HepG2 (cell line): ENCODE measurements at regions not wholly inside any gene's neighbourhood (a gene's known extent, or its start where the extent isn't known, plus 50 kb on each side); places are given as distances from the start of the nearest gene placed in this dataset.
"Not testable (repeated sequence)": the region's sequence is repeated elsewhere in the genome, so short reads cannot be mapped to it uniquely, and the experiment has no call there.

Experiments
- ATAC-seq: fragments of 200-7000 bp; cut with Tn5 transposase; 3 replicates; pipeline ENCODE4 v1.9.1; 2020; ENCODE audit warnings: mild to moderate bottlenecking, moderate library complexity
- BruUV-seq: library from RNA; stranded (reverse); fragments of 400-500 nt; replicated peaks from 2 replicates; lab custom pipeline; 2021; lab: Mats Ljungman, UMichigan
- CTCF ChIA-PET: fragments of 300-600 bp; formaldehyde crosslinking; extraction: SDS; loops from one replicate; lab custom pipeline; 2021; ENCODE audit warnings: low total read pairs, inconsistent platforms, low intra/inter-chr PET ratio; lab: Yijun Ruan, JAX
- POLR2A ChIA-PET: fragments of 350-600 bp; sonication (Branson Sonifier 250); formaldehyde crosslinking; loops from one replicate; lab custom pipeline; 2020; ENCODE audit warnings: antibody characterized with exemption, inconsistent platforms; lab: Yijun Ruan, JAX
- DNase-seq: peaks from one replicate; pipeline ENCODE4 v3.0.0-alpha.2; 2015; ENCODE audit warnings: low spot score
- FAIRE-seq: peaks from 3 replicates; lab custom pipeline; 2011; peaks lifted over from hg19 to GRCh38; lab: Jason Lieb, UNC
- H2AFZ ChIP-seq: one replicate; pipeline ENCODE4 v1.6.1; 2011; ENCODE audit warnings: low read length, inconsistent platforms
- H3K27ac ChIP-seq: fragments of 300-600 bp; 3 replicates; pipeline ENCODE4 v1.8.0; 2011; ENCODE audit warnings: mixed run types, mild to moderate bottlenecking, mixed read lengths, low read length, inconsistent platforms; ENCODE audit not compliant: insufficient read depth; ENCODE audit errors: extremely low read length
- H3K27me3 ChIP-seq, 2 experiments: fragments of 200-600 bp in 1 of 2; 2 replicates in 1 of 2; 3 replicates in 1 of 2; pipeline versions ENCODE4 v1.6.0 to v1.8.0; 2011; ENCODE audit warnings: low read length in 2 of 2, mild to moderate bottlenecking in 2 of 2, moderate library complexity in 2 of 2, inconsistent platforms in 1 of 2; ENCODE audit not compliant: insufficient read depth in 2 of 2, control insufficient read depth in 1 of 2
- H3K36me3 ChIP-seq, 2 experiments: fragments of 200-600 bp in 1 of 2; replicated peaks in 1 of 2; 2 replicates in 1 of 2; 3 replicates in 1 of 2; pipeline versions ENCODE4 v1.5.1 to v1.8.0; 2011; ENCODE audit warnings: low read length in 2 of 2, inconsistent platforms in 1 of 2; ENCODE audit not compliant: insufficient read depth in 2 of 2, control insufficient read depth in 1 of 2
- H3K4me1 ChIP-seq: 2 replicates; pipeline ENCODE4 v1.5.1; 2012; ENCODE audit warnings: low read length, inconsistent platforms; ENCODE audit not compliant: insufficient read depth
- H3K4me2 ChIP-seq: 2 replicates; pipeline ENCODE4 v1.6.0; 2011; ENCODE audit warnings: low read depth, low read length, inconsistent platforms
- H3K4me3 ChIP-seq, 3 experiments: fragments of 200-600 bp in 1 of 3; sonication (generic), shearing (Covaris generic) in 1 of 3; replicated peaks in 1 of 3; 2 replicates each; pipeline ENCODE4 v1.5.1; 2011 to 2016; ENCODE audit warnings: low read length in 3 of 3, inconsistent platforms in 2 of 3, low read depth in 2 of 3, mild to moderate bottlenecking in 2 of 3, control low read depth in 1 of 3, mixed read lengths in 1 of 3; ENCODE audit not compliant: insufficient read depth in 1 of 3
- H3K79me2 ChIP-seq: one replicate; pipeline ENCODE4 v1.6.1; 2011; ENCODE audit warnings: low read length, inconsistent platforms; ENCODE audit not compliant: insufficient read depth
- H3K9ac ChIP-seq: 2 replicates; pipeline ENCODE4 v1.6.0; 2011; ENCODE audit warnings: mild to moderate bottlenecking, low read depth, low read length, inconsistent platforms; ENCODE audit not compliant: insufficient read depth
- H3K9me3 ChIP-seq: 2 replicates; pipeline ENCODE4 v1.5.1; 2012; ENCODE audit warnings: mild to moderate bottlenecking, low read length
- H4K20me1 ChIP-seq: 2 replicates; pipeline ENCODE4 v1.6.0; 2011; ENCODE audit warnings: inconsistent platforms, mild to moderate bottlenecking, low read length, moderate library complexity; ENCODE audit not compliant: insufficient read depth
- EP300 ChIP-seq, 3 experiments: sonication (generic) in 1 of 3; formaldehyde crosslinking in 1 of 3; IDR thresholded peaks; 2 replicates each; pipeline versions ENCODE4 v1.5.1 to v1.6.1; 2011 to 2020; ENCODE audit warnings: low read depth in 2 of 3, low read length in 2 of 3, borderline replicate concordance in 1 of 3, improper control_type of control experiment in 1 of 3, mild to moderate bottlenecking in 1 of 3, missing genetic modification reagents in 1 of 3, moderate library complexity in 1 of 3
- KAT7 ChIP-seq: IDR thresholded peaks from 2 replicates; pipeline ENCODE4 v1.6.1; 2018; ENCODE audit warnings: borderline replicate concordance, missing compliant biosample characterization
- PITX1 ChIP-seq: sonication (generic); formaldehyde crosslinking; IDR thresholded peaks from 2 replicates; pipeline ENCODE4 v1.5.1; 2020; ENCODE audit warnings: mild to moderate bottlenecking, missing genetic modification reagents
- RORA ChIP-seq: sonication (generic); formaldehyde crosslinking; IDR thresholded peaks from 2 replicates; pipeline ENCODE4 v1.5.0; 2020; ENCODE audit warnings: mild to moderate bottlenecking, missing genetic modification reagents, moderate library complexity
- TMF1 ChIP-seq: sonication (generic); formaldehyde crosslinking; IDR thresholded peaks from 2 replicates; pipeline ENCODE4 v1.8.1; 2022; ENCODE audit warnings: low read depth, missing genetic modification reagents
- ZGPAT ChIP-seq: IDR thresholded peaks from 2 replicates; pipeline ENCODE4 v1.6.1; 2016; ENCODE audit warnings: mild to moderate bottlenecking
- ZNF10 ChIP-seq: sonication (generic); formaldehyde crosslinking; IDR thresholded peaks from 2 replicates; pipeline ENCODE4 v1.4.0; 2020; ENCODE audit warnings: mild to moderate bottlenecking, low read depth, missing genetic modification reagents, borderline replicate concordance
- WGBS: methylation state at CpG from one replicate; pipeline ENCODE4 v1.1.6; 2017; ENCODE audit warnings: low lambda C conversion rate; 5-methylcytosine and 5-hydroxymethylcytosine counted together
- in situ Hi-C: cut with HindIII; loops from 2 replicates; pipeline ENCODE4 v1.10.0; 2017; ENCODE audit warnings: low pct_unique_long_range_greater_than_20kb; ENCODE audit not compliant: extremely low pct_ligation_motif_present
- intact Hi-C: fragments of 100-400 bp; cut with micrococcal nuclease; formaldehyde crosslinking; loops from one replicate; pipeline ENCODE4 v1.10.0; 2022; ENCODE audit not compliant: unreplicated experiment

- no peak for TF ChIP-seq EP300 (IDR thresholded peaks at IDR 0.05; ENCODE audit: low read depth in 2 of 2, low read length in 2 of 2)
- no peak for TF ChIP-seq EP300 (CRISPR knock-in tag; IDR thresholded peaks at IDR 0.05; ENCODE audit: borderline replicate concordance)
- no peak for TF ChIP-seq PITX1 (CRISPR knock-in tag)
- no peak for TF ChIP-seq ZNF10 (CRISPR knock-in tag)
- TF ChIP-seq TMF1 (CRISPR knock-in tag), result no peak
- no peak for TF ChIP-seq KAT7
- no peak for TF ChIP-seq RORA (CRISPR knock-in tag)
- TF ChIP-seq ZGPAT (CRISPR knock-in tag), result no peak
- Histone ChIP-seq H3K27me3 (no peaks in the 10 kb centered on the region), H3K9me3 (peaks cover 71% of the 10 kb centered on the region), H3K4me2 (no peak overlapping the region), H3K79me2 (no peaks in the 10 kb centered on the region), H3K27ac (no peak overlapping the region), H3K4me1 (no peaks in the 10 kb centered on the region), H3K36me3 (no peaks in the 10 kb centered on the region), H4K20me1 (no peaks in the 10 kb centered on the region), H2AFZ (no peak overlapping the region), H3K4me3 (no peak overlapping the region), H3K9ac (no peak overlapping the region)
- ChIA-PET POLR2A (no interaction called here), CTCF (no interaction called here)
- no TSS peak for BruUV-seq
- DNase-seq, result no peak
- ATAC-seq, result no peak
- no peak for FAIRE-seq
- intact Hi-C loops, result no loop called here
- in situ Hi-C loops, result no loop called here
- 0% methylated on average over 4 of the region's 4 CpGs for WGBS
These were observed 593.4 kb upstream of the GHITM start for GRCh38 chr10:83545901-83546391.

- H3K4me2 ChIP-seq, H3K36me3 ChIP-seq, BruUV-seq, POLR2A ChIA-PET, intact Hi-C loops, H2AFZ ChIP-seq, H3K4me3 ChIP-seq, H3K4me1 ChIP-seq, H3K27me3 ChIP-seq, in situ Hi-C loops, ATAC-seq, H3K79me2 ChIP-seq, DNase-seq, H3K27ac ChIP-seq, CTCF ChIA-PET, H3K9ac ChIP-seq, FAIRE-seq, H4K20me1 ChIP-seq: not testable (repeated sequence)
- WGBS, result 5% methylated on average over 5 of the region's 5 CpGs
- peaks cover 64% of the 10 kb centered on the region for H3K9me3 ChIP-seq
These were observed 588.1 kb upstream of the GHITM start for GRCh38 chr10:83551190-83551589.
